Parathyroid adenoma (tissue), 2 donors: ENCODE measurements at regions not wholly inside any gene's neighbourhood (a gene's known extent, or its start where the extent isn't known, plus 50 kb on each side); places are given as distances from the start of the nearest gene placed in this dataset.

Source experiments
- H2AFZ ChIP-seq: fragments of 300-600 bp; sonication (generic); one replicate; pipeline ENCODE4 v1.7.0; 2017; ENCODE audit warnings: antibody characterized with exemption, mild to moderate bottlenecking
- H3K27ac ChIP-seq: fragments of 300-600 bp; sonication (generic); one replicate; pipeline ENCODE4 v1.7.0; 2017
- H3K27me3 ChIP-seq: fragments of 300-600 bp; sonication (generic); one replicate; pipeline ENCODE4 v1.7.0; 2017; ENCODE audit warnings: low read length; ENCODE audit not compliant: control insufficient read depth, insufficient read depth
- H3K36me3 ChIP-seq: fragments of 300-600 bp; sonication (generic); one replicate; pipeline ENCODE4 v1.7.0; 2017; ENCODE audit warnings: low read length; ENCODE audit not compliant: control insufficient read depth, insufficient read depth
- H3K4me1 ChIP-seq: fragments of 300-600 bp; sonication (generic); one replicate; pipeline ENCODE4 v1.7.0; 2017; ENCODE audit warnings: control low read depth
- H3K4me2 ChIP-seq: fragments of 300-600 bp; sonication (generic); one replicate; pipeline ENCODE4 v1.7.0; 2017; ENCODE audit warnings: low read length
- H3K4me3 ChIP-seq: fragments of 300-600 bp; sonication (generic); one replicate; pipeline ENCODE4 v1.7.0; 2017; ENCODE audit warnings: low read depth, low read length
- H3K79me2 ChIP-seq: fragments of 300-600 bp; sonication (generic); one replicate; pipeline ENCODE4 v1.7.0; 2017; ENCODE audit warnings: control low read depth
- H3K9ac ChIP-seq: fragments of 300-600 bp; sonication (generic); one replicate; pipeline ENCODE4 v1.7.0; 2017; ENCODE audit warnings: mild to moderate bottlenecking
- H3K9me3 ChIP-seq: fragments of 300-600 bp; sonication (generic); one replicate; pipeline ENCODE4 v1.7.0; 2017; ENCODE audit warnings: low read length; ENCODE audit not compliant: control insufficient read depth
- CTCF ChIP-seq: fragments of 300-600 bp; sonication (generic); IDR thresholded peaks from one replicate; pipeline ENCODE4 v1.7.0; 2017; ENCODE audit warnings: antibody characterized with exemption, mild to moderate bottlenecking
- donor health status: primary hyperparathyroidism.

DNA sequence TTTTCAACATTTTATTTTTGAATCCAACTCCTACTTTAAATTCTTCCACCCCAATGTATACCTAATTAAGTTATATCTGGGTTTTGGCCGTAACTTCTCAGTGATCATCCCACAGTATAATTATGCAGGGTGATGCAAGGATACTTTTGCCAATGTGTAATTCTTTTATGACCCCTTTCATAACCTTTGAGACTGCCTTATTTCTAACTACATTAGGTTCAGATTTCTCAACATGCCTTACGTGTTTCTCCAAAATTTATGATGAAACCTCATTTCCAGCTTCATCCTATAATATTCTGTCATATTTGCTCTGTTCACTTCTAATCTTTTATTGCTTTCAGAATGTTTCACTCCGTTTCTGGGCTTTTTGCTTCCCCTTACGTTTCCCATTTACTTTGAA, 1229.6 kb upstream of the ALCAM start:
- no peaks in the 10 kb centered on the region for H3K4me1 ChIP-seq
- H3K27me3 ChIP-seq: no peaks in the 10 kb centered on the region
- no peaks in the 10 kb centered on the region for H3K9me3 ChIP-seq
- no peak overlapping the region for H3K4me3 ChIP-seq
- no peak for TF ChIP-seq CTCF
- no peak overlapping the region for H3K27ac ChIP-seq
- no peaks in the 10 kb centered on the region for H3K36me3 ChIP-seq
- no peak overlapping the region for H2AFZ ChIP-seq
- no peak overlapping the region for H3K4me2 ChIP-seq
- H3K79me2 ChIP-seq: no peaks in the 10 kb centered on the region
- no peak overlapping the region for H3K9ac ChIP-seq

GRCh38 chr3:104145164-104145563, 1221.5 kb upstream of the ALCAM start:
- no peak overlapping the region for H3K9ac ChIP-seq
- H3K4me3 ChIP-seq: no peak overlapping the region
- no peaks in the 10 kb centered on the region for H3K4me1 ChIP-seq
- H3K27ac ChIP-seq: no peak overlapping the region
- H3K9me3 ChIP-seq: no peaks in the 10 kb centered on the region
- TF ChIP-seq CTCF: no peak
- no peaks in the 10 kb centered on the region for H3K36me3 ChIP-seq
- no peaks in the 10 kb centered on the region for H3K79me2 ChIP-seq
- H3K27me3 ChIP-seq: no peaks in the 10 kb centered on the region
- H3K4me2 ChIP-seq: no peak overlapping the region
- H2AFZ ChIP-seq: no peak overlapping the region

DNA sequence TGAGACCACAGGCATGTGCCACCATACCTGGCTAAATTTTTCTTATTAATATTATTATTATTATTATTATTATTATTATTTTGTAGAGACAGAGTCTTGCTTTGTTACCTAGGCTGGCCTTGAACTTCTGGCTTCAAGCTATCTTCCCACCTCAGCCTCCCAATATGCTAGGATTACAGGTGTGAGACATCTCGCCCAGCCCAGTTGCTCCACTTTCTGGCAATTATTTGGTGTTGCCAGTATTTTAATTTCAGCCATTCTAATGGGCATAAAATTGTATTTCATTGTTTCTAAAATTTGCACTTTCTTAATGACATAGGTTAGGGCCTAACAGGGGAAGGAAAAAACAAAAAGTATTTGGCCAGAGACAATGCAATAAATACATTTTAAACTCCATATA, 1217.6 kb upstream of the ALCAM start:
- Histone ChIP-seq H3K36me3 (no peaks in the 10 kb centered on the region), H3K4me2 (no peak overlapping the region), H3K4me1 (no peaks in the 10 kb centered on the region), H3K79me2 (no peaks in the 10 kb centered on the region), H2AFZ (no peak overlapping the region), H3K4me3 (no peak overlapping the region), H3K27ac (no peak overlapping the region), H3K9me3 (no peaks in the 10 kb centered on the region), H3K27me3 (no peaks in the 10 kb centered on the region), H3K9ac (no peak overlapping the region)
- no peak for TF ChIP-seq CTCF

- TF ChIP-seq CTCF: no peak
- no peaks in the 10 kb centered on the region for H3K4me1 ChIP-seq
- no peak overlapping the region for H3K9ac ChIP-seq
- no peaks in the 10 kb centered on the region for H3K79me2 ChIP-seq
- H3K36me3 ChIP-seq: no peaks in the 10 kb centered on the region
- H3K27me3 ChIP-seq: no peaks in the 10 kb centered on the region
- H3K27ac ChIP-seq: no peak overlapping the region
- H3K4me2 ChIP-seq: no peak overlapping the region
- no peak overlapping the region for H3K4me3 ChIP-seq
- no peak overlapping the region for H2AFZ ChIP-seq
- H3K9me3 ChIP-seq: no peaks in the 10 kb centered on the region
Measured at GRCh38 chr3:104150724-104151123, 1216.0 kb upstream of the ALCAM start.

DNA sequence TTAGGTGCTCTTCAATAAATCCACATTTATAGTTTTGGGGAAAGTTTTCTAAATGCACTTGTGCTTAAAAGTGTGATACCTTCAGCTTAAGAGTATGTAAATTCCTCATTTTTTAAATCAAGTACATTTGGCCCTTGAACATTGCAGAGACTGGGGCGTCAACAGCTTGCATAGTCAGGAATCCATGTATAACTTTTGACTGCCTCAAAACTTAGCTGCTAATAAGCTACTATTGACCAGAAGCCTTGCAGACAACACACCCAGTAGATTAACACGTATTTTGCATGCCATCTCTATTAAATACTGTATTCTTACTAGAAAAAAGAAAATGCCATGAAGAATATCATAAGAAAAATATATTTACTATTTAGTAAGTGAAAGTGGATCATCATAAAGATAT, 1211.8 kb upstream of the ALCAM start:
- Histone ChIP-seq H3K4me2 (no peak overlapping the region), H3K9ac (no peak overlapping the region), H3K27me3 (no peaks in the 10 kb centered on the region), H3K36me3 (no peaks in the 10 kb centered on the region), H2AFZ (no peak overlapping the region), H3K9me3 (no peaks in the 10 kb centered on the region), H3K4me3 (no peak overlapping the region), H3K27ac (no peak overlapping the region), H3K79me2 (no peaks in the 10 kb centered on the region), H3K4me1 (no peaks in the 10 kb centered on the region)
- TF ChIP-seq CTCF: no peak
